Neural progenitor cell (in vitro differentiated cells): ENCODE measurements at regions not wholly inside any gene's neighbourhood (a gene's known extent, or its start where the extent isn't known, plus 50 kb on each side); places are given as distances from the start of the nearest gene placed in this dataset.
"Not testable (repeated sequence)": the region's sequence is repeated elsewhere in the genome, so short reads cannot be mapped to it uniquely, and the experiment has no call there.

Experiments used
- DNase-seq: peaks from one replicate; pipeline ENCODE4 v3.0.0-alpha.2; 2016; ENCODE audit warnings: low spot score
- H2AFZ ChIP-seq: fragments of 200-600 bp; sonication (generic); replicated peaks from 2 replicates; pipeline ENCODE4 v1.6.1; 2016; ENCODE audit warnings: antibody characterized with exemption
- H3F3A ChIP-seq: fragments of 200-600 bp; sonication (generic); 2 replicates; pipeline ENCODE4 v1.6.1; 2016; ENCODE audit warnings: antibody characterized with exemption, low read depth
- H3K27ac ChIP-seq: fragments of 200-600 bp; sonication (generic); 2 replicates; pipeline ENCODE4 v1.5.1; 2016; ENCODE audit warnings: mild to moderate bottlenecking
- H3K27me3 ChIP-seq: fragments of 200-600 bp; sonication (generic); 2 replicates; pipeline ENCODE4 v1.6.1; 2016; ENCODE audit warnings: mild to moderate bottlenecking, moderate library complexity
- H3K36me3 ChIP-seq: fragments of 200-600 bp; sonication (generic); 2 replicates; pipeline ENCODE4 v1.5.1; 2016
- H3K4me1 ChIP-seq: fragments of 200-600 bp; sonication (generic); 2 replicates; pipeline ENCODE4 v1.6.1; 2016; ENCODE audit warnings: mixed run types
- H3K4me2 ChIP-seq: fragments of 200-600 bp; sonication (generic); 2 replicates; pipeline ENCODE4 v1.6.1; 2016
- H3K4me3 ChIP-seq: fragments of 200-600 bp; sonication (generic); 2 replicates; pipeline ENCODE4 v1.5.1; 2016
- H3K79me2 ChIP-seq: fragments of 200-600 bp; sonication (generic); 2 replicates; pipeline ENCODE4 v1.6.1; 2016; ENCODE audit warnings: low read depth
- H3K9ac ChIP-seq: fragments of 200-600 bp; sonication (generic); 2 replicates; pipeline ENCODE4 v1.6.1; 2016
- H3K9me3 ChIP-seq: fragments of 200-600 bp; sonication (generic); 2 replicates; pipeline ENCODE4 v1.5.1; 2016; ENCODE audit warnings: low read depth
- H4K20me1 ChIP-seq: fragments of 200-600 bp; sonication (generic); 2 replicates; pipeline ENCODE4 v1.6.1; 2016; ENCODE audit warnings: low read depth
- H3K27ac Mint-ChIP-seq: 3 replicates; pipeline ENCODE4 v1.8.0; 2021; ENCODE audit warnings: mixed read lengths
- H3K27me3 Mint-ChIP-seq: 2 replicates; pipeline ENCODE4 v1.8.0; 2022; ENCODE audit warnings: low read depth, mild to moderate bottlenecking, inconsistent platforms, moderate library complexity, mixed read lengths; ENCODE audit not compliant: insufficient read depth
- H3K36me3 Mint-ChIP-seq: 3 replicates; pipeline ENCODE4 v1.8.0; 2021; ENCODE audit warnings: mixed read lengths
- H3K4me1 Mint-ChIP-seq: 3 replicates; pipeline ENCODE4 v1.8.0; 2021; ENCODE audit warnings: mixed read lengths
- H3K4me3 Mint-ChIP-seq: 3 replicates; pipeline ENCODE4 v1.8.0; 2021; ENCODE audit warnings: mild to moderate bottlenecking, moderate library complexity, mixed read lengths
- H3K9me3 Mint-ChIP-seq: 3 replicates; pipeline ENCODE4 v1.8.0; 2020; ENCODE audit warnings: mixed read lengths
- CTCF ChIP-seq: fragments of 200-600 bp; sonication (generic); IDR thresholded peaks from 2 replicates; pipeline ENCODE4 v1.5.1; 2017; ENCODE audit warnings: antibody characterized with exemption, mild to moderate bottlenecking
- EZH2 ChIP-seq: fragments of 200-600 bp; sonication (generic); IDR thresholded peaks from 2 replicates; pipeline ENCODE4 v1.6.1; 2017; ENCODE audit warnings: antibody characterized with exemption, mild to moderate bottlenecking, moderate library complexity
- EZH2phosphoT487 ChIP-seq: fragments of 200-600 bp; sonication (generic); IDR thresholded peaks from 2 replicates; pipeline ENCODE4 v1.6.1; 2017; ENCODE audit warnings: antibody characterized with exemption

DNA sequence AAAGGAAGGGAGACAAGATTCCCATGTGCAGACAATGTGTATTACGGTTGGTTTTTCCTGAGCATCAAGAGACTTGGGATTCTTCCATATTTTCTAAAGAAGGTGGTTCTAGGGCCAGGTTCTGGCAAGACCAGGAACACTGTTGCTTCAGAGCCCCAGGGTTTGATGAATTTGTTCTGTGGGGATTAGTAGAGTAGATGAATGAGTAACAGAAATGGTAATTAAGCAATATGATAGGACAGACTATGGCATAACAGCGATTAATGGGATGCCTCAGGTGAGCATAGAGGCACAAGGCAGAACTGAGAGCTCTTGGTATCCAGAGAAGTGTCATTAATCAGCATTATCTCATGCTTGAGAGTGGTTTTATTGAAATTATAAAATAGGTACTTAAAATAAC is 82.8 kb upstream of the PNPT1 start:
- H3K4me2 ChIP-seq = no peak overlapping the region
- no peak overlapping the region for H3K4me3 ChIP-seq
- Mint-ChIP-seq H3K27me3 (peaks cover 2% of the 10 kb centered on the region), H3K9me3 (peaks cover 6% of the 10 kb centered on the region), H3K4me3 (no peak overlapping the region), H3K27ac (no peak overlapping the region), H3K36me3 (no peaks in the 10 kb centered on the region), H3K4me1 (peaks cover 8% of the 10 kb centered on the region)
- no peaks in the 10 kb centered on the region for H3K9me3 ChIP-seq
- no peak for DNase-seq
- H3K27me3 ChIP-seq = no peaks in the 10 kb centered on the region
- no peaks in the 10 kb centered on the region for H4K20me1 ChIP-seq
- no peaks in the 10 kb centered on the region for H3K4me1 ChIP-seq
- H3K36me3 ChIP-seq = no peaks in the 10 kb centered on the region
- no peak overlapping the region for H3K27ac ChIP-seq
- no peak overlapping the region for H2AFZ ChIP-seq
- H3K79me2 ChIP-seq = no peaks in the 10 kb centered on the region
- no peak overlapping the region for H3K9ac ChIP-seq
- no peaks in the 10 kb centered on the region for H3F3A ChIP-seq
- TF ChIP-seq EZH2phosphoT487 = no peak
- no peak for TF ChIP-seq CTCF
- no peak for TF ChIP-seq EZH2

- Mint-ChIP-seq H3K36me3 (no peaks in the 10 kb centered on the region), H3K9me3 (peaks cover 6% of the 10 kb centered on the region), H3K27me3 (peaks cover 5% of the 10 kb centered on the region), H3K4me3 (no peak overlapping the region), H3K27ac (no peak overlapping the region), H3K4me1 (peaks cover 8% of the 10 kb centered on the region)
- no peaks in the 10 kb centered on the region for H3F3A ChIP-seq
- no peaks in the 10 kb centered on the region for H3K79me2 ChIP-seq
- no peaks in the 10 kb centered on the region for H3K9me3 ChIP-seq
- H2AFZ ChIP-seq = no peak overlapping the region
- H3K36me3 ChIP-seq = no peaks in the 10 kb centered on the region
- no peaks in the 10 kb centered on the region for H4K20me1 ChIP-seq
- no peak for TF ChIP-seq EZH2
- no peak for TF ChIP-seq EZH2phosphoT487
- no peak for TF ChIP-seq CTCF
- no peaks in the 10 kb centered on the region for H3K27me3 ChIP-seq
- H3K4me2 ChIP-seq = no peak overlapping the region
- no peak overlapping the region for H3K4me3 ChIP-seq
- H3K9ac ChIP-seq = no peak overlapping the region
- DNase-seq = no peak
- no peak overlapping the region for H3K27ac ChIP-seq
- H3K4me1 ChIP-seq = no peaks in the 10 kb centered on the region
Observed at GRCh38 chr2:55775828-55776227, 82.2 kb upstream of the PNPT1 start.

- H3K4me1 ChIP-seq, H3K27ac Mint-ChIP-seq, H3K27me3 Mint-ChIP-seq, H3K4me3 ChIP-seq, H3K4me1 Mint-ChIP-seq, H3K9ac ChIP-seq, H3K79me2 ChIP-seq, H3K27ac ChIP-seq, H3K9me3 ChIP-seq, H2AFZ ChIP-seq, DNase-seq, H3K36me3 Mint-ChIP-seq, H4K20me1 ChIP-seq, H3K27me3 ChIP-seq, H3K9me3 Mint-ChIP-seq, H3K4me3 Mint-ChIP-seq, H3K4me2 ChIP-seq, H3F3A ChIP-seq, H3K36me3 ChIP-seq: not testable (repeated sequence)
Observed at GRCh38 chr2:55773651-55774050, 80.0 kb upstream of the PNPT1 start.

DNA sequence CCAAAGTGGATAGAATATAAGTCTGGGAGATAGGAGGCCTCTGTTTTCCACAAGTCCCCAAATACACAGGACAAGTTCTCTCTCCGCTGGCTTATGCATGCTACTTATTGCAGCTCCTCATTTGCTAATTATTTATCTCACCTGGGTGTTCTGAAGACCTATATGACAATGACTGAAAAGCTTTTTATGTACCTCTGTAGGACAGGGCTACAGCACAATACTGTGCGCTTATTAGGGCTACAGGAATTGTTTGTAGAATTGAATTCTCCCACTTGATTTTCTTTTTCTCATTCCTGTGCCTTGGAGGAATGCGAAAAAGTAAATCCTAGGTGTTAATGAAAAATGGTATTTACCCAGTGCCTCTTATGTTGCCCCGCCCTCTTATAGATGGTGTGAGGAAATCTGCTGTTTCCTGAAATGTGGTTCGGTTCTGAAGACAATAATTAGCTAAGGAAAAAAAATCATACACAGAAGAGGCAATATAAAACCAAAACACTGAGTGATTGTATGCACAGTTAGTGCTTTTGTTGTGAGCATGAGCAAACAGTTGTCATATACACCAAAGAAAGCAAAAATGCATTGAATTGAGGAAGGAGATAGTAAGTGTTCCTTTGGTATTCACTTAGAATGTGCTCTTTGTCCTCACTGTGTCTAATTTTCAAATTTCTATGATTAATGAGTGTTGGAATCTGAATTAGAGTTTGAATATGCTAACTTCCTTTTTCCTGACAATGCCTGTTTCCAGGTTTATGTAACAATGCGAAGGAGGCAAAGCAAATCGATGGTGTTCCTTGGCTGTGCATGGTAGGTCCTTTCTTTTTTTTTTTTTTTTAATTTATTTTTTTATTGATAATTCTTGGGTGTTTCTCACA is 78.7 kb upstream of the PNPT1 start:
- DNase-seq = no peak
- H3K4me1 Mint-ChIP-seq = peaks cover 6% of the 10 kb centered on the region

More for the DNA sequence above, 78.7 kb upstream of the PNPT1 start:
- Mint-ChIP-seq H3K27me3 (peaks cover 12% of the 10 kb centered on the region), H3K4me3 (no peak overlapping the region), H3K27ac (no peak overlapping the region), H3K36me3 (no peaks in the 10 kb centered on the region), H3K9me3 (peaks cover 6% of the 10 kb centered on the region)
- Histone ChIP-seq H3K4me2 (no peak overlapping the region), H3K9ac (no peak overlapping the region), H3K4me3 (no peak overlapping the region), H3K27me3 (no peaks in the 10 kb centered on the region), H2AFZ (no peak overlapping the region), H3K9me3 (no peaks in the 10 kb centered on the region), H3K4me1 (no peaks in the 10 kb centered on the region), H3K36me3 (no peaks in the 10 kb centered on the region), H4K20me1 (no peaks in the 10 kb centered on the region), H3F3A (no peaks in the 10 kb centered on the region), H3K27ac (no peak overlapping the region), H3K79me2 (no peaks in the 10 kb centered on the region)
- TF ChIP-seq CTCF (no peak), EZH2phosphoT487 (no peak), EZH2 (no peak)
